WTC11 (cell line): ENCODE measurements at regions not wholly inside any gene's neighbourhood (a gene's known extent, or its start where the extent isn't known, plus 50 kb on each side); places are given as distances from the start of the nearest gene placed in this dataset.

Experiments used
- ATAC-seq: fragments of 200-7000 bp; cut with Tn5 transposase; 2 replicates; pipeline ENCODE4 v1.10.0; 2021; ENCODE audit warnings: mild to moderate bottlenecking, moderate library complexity
- CTCF ChIA-PET: fragments of 300-600 bp; sonication (Branson Sonifier 250); formaldehyde crosslinking; loops from one replicate; lab custom pipeline; 2021; ENCODE audit warnings: antibody characterized with exemption; lab: Charles Lee
- POLR2A ChIA-PET: fragments of 350-600 bp; sonication (Branson Sonifier 250); formaldehyde crosslinking; loops from one replicate; lab custom pipeline; 2021; ENCODE audit warnings: antibody characterized with exemption; lab: Charles Lee
- DNase-seq: peaks from one replicate; pipeline ENCODE4 v3.0.0; 2021; ENCODE audit warnings: low spot score
- H3K27ac Mint-ChIP-seq: 2 replicates; pipeline ENCODE4 v1.8.0; 2021; ENCODE audit warnings: mixed read lengths
- H3K27me3 Mint-ChIP-seq: 2 replicates; pipeline ENCODE4 v1.8.0; 2021; ENCODE audit warnings: low read depth, mild to moderate bottlenecking, moderate library complexity, mixed read lengths
- H3K36me3 Mint-ChIP-seq: 2 replicates; pipeline ENCODE4 v1.8.0; 2021; ENCODE audit warnings: mixed read lengths
- H3K4me1 Mint-ChIP-seq: 2 replicates; pipeline ENCODE4 v1.8.0; 2022; ENCODE audit warnings: mixed read lengths
- H3K4me3 Mint-ChIP-seq: 2 replicates; pipeline ENCODE4 v1.8.0; 2021; ENCODE audit warnings: mild to moderate bottlenecking, moderate library complexity, mixed read lengths
- H3K9me3 Mint-ChIP-seq: 2 replicates; pipeline ENCODE4 v1.8.0; 2021; ENCODE audit warnings: mixed read lengths
- ATF3 ChIP-seq: sonication (generic); formaldehyde crosslinking; conservative IDR thresholded peaks from 2 replicates; pipeline ENCODE4 v1.8.1; 2022; ENCODE audit warnings: mild to moderate bottlenecking, missing genetic modification reagents
- CBFB ChIP-seq: sonication (generic); formaldehyde crosslinking; IDR thresholded peaks from 2 replicates; pipeline ENCODE4 v1.8.1; 2022; ENCODE audit warnings: mild to moderate bottlenecking, low read depth, missing genetic modification reagents
- CREM ChIP-seq: sonication (generic); formaldehyde crosslinking; IDR thresholded peaks from 2 replicates; pipeline ENCODE4 v1.8.1; 2022; ENCODE audit warnings: mild to moderate bottlenecking, missing genetic modification reagents, moderate library complexity
- FOXP1 ChIP-seq: sonication (generic); formaldehyde crosslinking; IDR thresholded peaks from 2 replicates; pipeline ENCODE4 v1.8.0; 2022; ENCODE audit warnings: missing genetic modification reagents, mild to moderate bottlenecking, moderate library complexity, borderline replicate concordance
- GABPB1 ChIP-seq: sonication (generic); formaldehyde crosslinking; IDR thresholded peaks from 2 replicates; pipeline ENCODE4 v1.8.1; 2023; ENCODE audit warnings: mild to moderate bottlenecking, missing genetic modification reagents
- NFATC4 ChIP-seq: fragments of 250-450 bp; sonication (Bioruptor Pico); IDR thresholded peaks from 2 replicates; pipeline ENCODE4 v1.9.0; 2021; ENCODE audit warnings: mild to moderate bottlenecking
- NR2C2 ChIP-seq: sonication (generic); formaldehyde crosslinking; IDR thresholded peaks from 2 replicates; pipeline ENCODE4 v1.8.0; 2022; ENCODE audit warnings: mild to moderate bottlenecking, missing genetic modification reagents
- RORB ChIP-seq: fragments of 250-450 bp; sonication (Bioruptor Pico); IDR thresholded peaks from 2 replicates; pipeline ENCODE4 v1.9.0; 2021; ENCODE audit warnings: mild to moderate bottlenecking
- SP1 ChIP-seq: sonication (generic); formaldehyde crosslinking; conservative IDR thresholded peaks from 2 replicates; pipeline ENCODE4 v1.8.1; 2022; ENCODE audit warnings: missing genetic modification reagents
- TEAD4 ChIP-seq: sonication (generic); formaldehyde crosslinking; IDR thresholded peaks from 2 replicates; pipeline ENCODE4 v1.8.0; 2022; ENCODE audit warnings: mild to moderate bottlenecking, missing genetic modification reagents
- ZNF232 ChIP-seq: sonication (generic); formaldehyde crosslinking; IDR thresholded peaks from 2 replicates; pipeline ENCODE4 v1.8.0; 2022; ENCODE audit warnings: mild to moderate bottlenecking, missing genetic modification reagents
- ZNF396 ChIP-seq: fragments of 250-450 bp; sonication (Bioruptor Pico); IDR thresholded peaks from 2 replicates; pipeline ENCODE4 v1.8.0; 2021; ENCODE audit warnings: mild to moderate bottlenecking, moderate library complexity, borderline replicate concordance
- TF ChIP-seq, protein P1 (sequence below): fragments of 250-450 bp; sonication (Bioruptor Pico); IDR thresholded peaks from 2 replicates; pipeline ENCODE4 v2.1.2; 2022; ENCODE audit warnings: mild to moderate bottlenecking, moderate library complexity
- TF ChIP-seq, protein P2 (sequence below): sonication (generic); formaldehyde crosslinking; IDR thresholded peaks from 2 replicates; pipeline ENCODE4 v1.8.0; 2023; ENCODE audit warnings: mild to moderate bottlenecking, missing genetic modification reagents
- TF ChIP-seq, protein P3 (sequence below): sonication (generic); formaldehyde crosslinking; IDR thresholded peaks from 2 replicates; pipeline ENCODE4 v1.8.1; 2022; ENCODE audit warnings: mild to moderate bottlenecking, missing genetic modification reagents, moderate library complexity, borderline replicate concordance
- TF ChIP-seq, protein P4 (sequence below): sonication (generic); formaldehyde crosslinking; IDR thresholded peaks from 2 replicates; pipeline ENCODE4 v1.8.0; 2022; ENCODE audit warnings: mild to moderate bottlenecking, missing genetic modification reagents

DNA sequence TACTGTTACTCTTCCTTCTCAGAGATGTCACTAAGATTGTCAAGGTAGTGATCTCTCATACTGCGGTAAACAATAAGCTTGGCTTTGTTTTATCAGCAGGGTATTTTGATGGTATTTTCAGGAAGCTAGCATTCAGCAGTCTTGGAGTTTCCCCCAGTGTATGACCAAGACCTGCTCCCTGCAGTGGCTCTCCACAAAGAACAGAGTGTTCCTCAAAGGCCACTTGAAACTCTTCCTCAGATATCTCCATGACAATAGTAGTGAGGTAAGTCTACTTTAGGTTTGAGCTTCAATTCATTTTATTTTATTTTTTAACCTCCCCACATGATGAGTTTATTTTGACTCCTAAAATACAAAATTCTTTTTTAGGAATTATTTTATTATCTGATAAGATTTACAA, 74.0 kb upstream of the G2E3 start:
- H3K4me3 Mint-ChIP-seq = no peak overlapping the region
- H3K4me1 Mint-ChIP-seq = peaks cover 42% of the 10 kb centered on the region
- ATAC-seq = peak; percentile 96
- H3K36me3 Mint-ChIP-seq = peaks cover 17% of the 10 kb centered on the region
- TF ChIP-seq, protein P1, sequence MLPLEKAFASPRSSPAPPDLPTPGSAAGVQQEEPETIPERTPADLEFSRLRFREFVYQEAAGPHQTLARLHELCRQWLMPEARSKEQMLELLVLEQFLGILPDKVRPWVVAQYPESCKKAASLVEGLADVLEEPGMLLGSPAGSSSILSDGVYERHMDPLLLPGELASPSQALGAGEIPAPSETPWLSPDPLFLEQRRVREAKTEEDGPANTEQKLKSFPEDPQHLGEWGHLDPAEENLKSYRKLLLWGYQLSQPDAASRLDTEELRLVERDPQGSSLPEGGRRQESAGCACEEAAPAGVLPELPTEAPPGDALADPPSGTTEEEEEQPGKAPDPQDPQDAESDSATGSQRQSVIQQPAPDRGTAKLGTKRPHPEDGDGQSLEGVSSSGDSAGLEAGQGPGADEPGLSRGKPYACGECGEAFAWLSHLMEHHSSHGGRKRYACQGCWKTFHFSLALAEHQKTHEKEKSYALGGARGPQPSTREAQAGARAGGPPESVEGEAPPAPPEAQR (CRISPR knock-in tag) = 0 out of 2 replicates have a peak, but pooled peaks have one; percentile 44
- no peak for TF ChIP-seq NR2C2 (CRISPR knock-in tag)
- TF ChIP-seq, protein P2, sequence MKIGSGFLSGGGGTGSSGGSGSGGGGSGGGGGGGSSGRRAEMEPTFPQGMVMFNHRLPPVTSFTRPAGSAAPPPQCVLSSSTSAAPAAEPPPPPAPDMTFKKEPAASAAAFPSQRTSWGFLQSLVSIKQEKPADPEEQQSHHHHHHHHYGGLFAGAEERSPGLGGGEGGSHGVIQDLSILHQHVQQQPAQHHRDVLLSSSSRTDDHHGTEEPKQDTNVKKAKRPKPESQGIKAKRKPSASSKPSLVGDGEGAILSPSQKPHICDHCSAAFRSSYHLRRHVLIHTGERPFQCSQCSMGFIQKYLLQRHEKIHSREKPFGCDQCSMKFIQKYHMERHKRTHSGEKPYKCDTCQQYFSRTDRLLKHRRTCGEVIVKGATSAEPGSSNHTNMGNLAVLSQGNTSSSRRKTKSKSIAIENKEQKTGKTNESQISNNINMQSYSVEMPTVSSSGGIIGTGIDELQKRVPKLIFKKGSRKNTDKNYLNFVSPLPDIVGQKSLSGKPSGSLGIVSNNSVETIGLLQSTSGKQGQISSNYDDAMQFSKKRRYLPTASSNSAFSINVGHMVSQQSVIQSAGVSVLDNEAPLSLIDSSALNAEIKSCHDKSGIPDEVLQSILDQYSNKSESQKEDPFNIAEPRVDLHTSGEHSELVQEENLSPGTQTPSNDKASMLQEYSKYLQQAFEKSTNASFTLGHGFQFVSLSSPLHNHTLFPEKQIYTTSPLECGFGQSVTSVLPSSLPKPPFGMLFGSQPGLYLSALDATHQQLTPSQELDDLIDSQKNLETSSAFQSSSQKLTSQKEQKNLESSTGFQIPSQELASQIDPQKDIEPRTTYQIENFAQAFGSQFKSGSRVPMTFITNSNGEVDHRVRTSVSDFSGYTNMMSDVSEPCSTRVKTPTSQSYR = no peak
- TF ChIP-seq CBFB (CRISPR knock-in tag) = no peak
- TF ChIP-seq NFATC4 (CRISPR knock-in tag) = no peak
- TF ChIP-seq, all 79 proteins: peak for 1
- peak; percentile 12 for DNase-seq
- Mint-ChIP-seq H3K27me3 (no peaks in the 10 kb centered on the region), H3K9me3 (peaks cover 20% of the 10 kb centered on the region), H3K27ac (peak overlapping the region; percentile 57)
- ChIA-PET POLR2A (interaction anchor here (0.5 kb wide), 1 partner anchor 680 kb away, joined by 3 read pairs; no protein-coding TSS in a partner anchor), CTCF (interaction anchor here (2.0 kb wide), 1 partner anchor 214 kb away, joined by 4 read pairs; no protein-coding TSS in a partner anchor)

GRCh38 chr14:30496852-30497251, 62.1 kb upstream of the G2E3 start:
- Mint-ChIP-seq H3K4me1 (no peaks in the 10 kb centered on the region), H3K27ac (no peak overlapping the region), H3K9me3 (no peaks in the 10 kb centered on the region), H3K27me3 (no peaks in the 10 kb centered on the region), H3K36me3 (no peaks in the 10 kb centered on the region), H3K4me3 (no peak overlapping the region)
- DNase-seq (no peak), ATAC-seq (no peak)
- CTCF ChIA-PET = no interaction called here
- TF ChIP-seq CREM (CRISPR knock-in tag) (no peak), TEAD4 (CRISPR knock-in tag) (no peak), ZNF396 (no peak), SP1 (CRISPR knock-in tag) (no peak), GABPB1 (no peak), RORB (no peak), ATF3 (CRISPR knock-in tag) (no peak), ZNF232 (no peak), FOXP1 (no peak)
- TF ChIP-seq, protein P3, sequence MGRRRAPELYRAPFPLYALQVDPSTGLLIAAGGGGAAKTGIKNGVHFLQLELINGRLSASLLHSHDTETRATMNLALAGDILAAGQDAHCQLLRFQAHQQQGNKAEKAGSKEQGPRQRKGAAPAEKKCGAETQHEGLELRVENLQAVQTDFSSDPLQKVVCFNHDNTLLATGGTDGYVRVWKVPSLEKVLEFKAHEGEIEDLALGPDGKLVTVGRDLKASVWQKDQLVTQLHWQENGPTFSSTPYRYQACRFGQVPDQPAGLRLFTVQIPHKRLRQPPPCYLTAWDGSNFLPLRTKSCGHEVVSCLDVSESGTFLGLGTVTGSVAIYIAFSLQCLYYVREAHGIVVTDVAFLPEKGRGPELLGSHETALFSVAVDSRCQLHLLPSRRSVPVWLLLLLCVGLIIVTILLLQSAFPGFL (CRISPR knock-in tag) = no peak
- TF ChIP-seq, protein P4, sequence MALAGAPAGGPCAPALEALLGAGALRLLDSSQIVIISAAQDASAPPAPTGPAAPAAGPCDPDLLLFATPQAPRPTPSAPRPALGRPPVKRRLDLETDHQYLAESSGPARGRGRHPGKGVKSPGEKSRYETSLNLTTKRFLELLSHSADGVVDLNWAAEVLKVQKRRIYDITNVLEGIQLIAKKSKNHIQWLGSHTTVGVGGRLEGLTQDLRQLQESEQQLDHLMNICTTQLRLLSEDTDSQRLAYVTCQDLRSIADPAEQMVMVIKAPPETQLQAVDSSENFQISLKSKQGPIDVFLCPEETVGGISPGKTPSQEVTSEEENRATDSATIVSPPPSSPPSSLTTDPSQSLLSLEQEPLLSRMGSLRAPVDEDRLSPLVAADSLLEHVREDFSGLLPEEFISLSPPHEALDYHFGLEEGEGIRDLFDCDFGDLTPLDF (CRISPR knock-in tag) = no peak
- TF ChIP-seq, protein P2 = no peak
- TF ChIP-seq, protein P1 (CRISPR knock-in tag) = no peak
- POLR2A ChIA-PET = no interaction called here
